NOMO-1 (cell line): ENCODE measurements at regions not wholly inside any gene's neighbourhood (a gene's known extent, or its start where the extent isn't known, plus 50 kb on each side); places are given as distances from the start of the nearest gene placed in this dataset.
"Not testable (repeated sequence)": the region's sequence is repeated elsewhere in the genome, so short reads cannot be mapped to it uniquely, and the experiment has no call there.

Experiments
- DNase-seq, 2 experiments: peaks; one replicate each; lab custom pipeline; 2025; ENCODE audit not compliant: unreplicated experiment in 2 of 2; lab: John Stamatoyannopoulos, UW

- DNase-seq: no peak
Observed at GRCh38 chr3:95775486-95776094, 1038.8 kb upstream of the EPHA6 start.

GRCh38 chr3:95781598-95781997 lies 1032.8 kb upstream of the EPHA6 start:
- DNase-seq: no peak

GRCh38 chr3:95789111-95789510 lies 1025.3 kb upstream of the EPHA6 start:
- DNase-seq: no peak

- no peak for DNase-seq
Observed at GRCh38 chr3:95797081-95797480, 1017.3 kb upstream of the EPHA6 start.

GRCh38 chr3:95798628-95799027 lies 1015.8 kb upstream of the EPHA6 start:
- DNase-seq: no peak

GRCh38 chr3:95810462-95810861 lies 1003.9 kb upstream of the EPHA6 start:
- no peak for DNase-seq

- DNase-seq: no peak
Observed at GRCh38 chr3:95813244-95813643, 1001.1 kb upstream of the EPHA6 start.

DNA sequence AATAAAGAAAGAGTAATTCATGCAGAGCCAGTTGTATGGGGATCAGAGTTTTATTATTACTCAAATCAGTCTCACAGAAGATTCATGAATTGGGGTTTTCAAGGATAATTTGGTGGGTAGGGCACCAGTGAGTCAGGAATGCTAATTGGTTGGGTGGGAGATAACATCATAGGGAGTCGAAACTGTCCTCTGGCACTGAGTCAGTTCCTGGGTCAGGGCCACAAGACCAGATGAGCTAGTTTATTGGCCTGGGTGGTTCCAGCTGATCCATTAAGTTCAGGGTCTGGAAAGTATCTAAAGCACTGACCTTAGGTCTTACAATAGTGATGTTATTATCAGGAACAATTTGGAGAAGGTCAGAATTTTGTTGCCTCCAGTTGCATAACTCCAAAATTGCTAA lies 998.6 kb upstream of the EPHA6 start:
- DNase-seq: no peak

- no peak for DNase-seq
Observed at GRCh38 chr3:95826419-95826818, 988.0 kb upstream of the EPHA6 start.

DNA sequence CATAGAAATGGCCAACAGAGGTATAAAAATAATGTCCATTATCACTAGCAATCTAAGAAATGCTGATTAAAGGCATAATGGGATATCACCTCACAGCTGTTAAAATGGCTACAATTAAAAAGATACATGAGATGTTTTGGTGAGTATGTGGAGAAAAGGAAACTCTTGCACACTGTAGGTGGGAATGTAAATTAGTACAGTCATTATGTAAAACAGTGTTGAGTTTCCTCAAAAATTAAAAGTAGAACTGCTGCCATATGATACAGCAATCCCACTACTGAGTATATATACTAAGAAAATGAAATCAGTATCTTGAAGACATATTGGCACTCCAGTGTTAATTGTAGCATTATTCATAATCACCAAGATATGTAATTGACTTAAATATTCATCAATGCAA lies 982.2 kb upstream of the EPHA6 start:
- DNase-seq: no peak

GRCh38 chr3:95860628-95861027 lies 953.8 kb upstream of the EPHA6 start:
- DNase-seq: not testable (repeated sequence)

DNA sequence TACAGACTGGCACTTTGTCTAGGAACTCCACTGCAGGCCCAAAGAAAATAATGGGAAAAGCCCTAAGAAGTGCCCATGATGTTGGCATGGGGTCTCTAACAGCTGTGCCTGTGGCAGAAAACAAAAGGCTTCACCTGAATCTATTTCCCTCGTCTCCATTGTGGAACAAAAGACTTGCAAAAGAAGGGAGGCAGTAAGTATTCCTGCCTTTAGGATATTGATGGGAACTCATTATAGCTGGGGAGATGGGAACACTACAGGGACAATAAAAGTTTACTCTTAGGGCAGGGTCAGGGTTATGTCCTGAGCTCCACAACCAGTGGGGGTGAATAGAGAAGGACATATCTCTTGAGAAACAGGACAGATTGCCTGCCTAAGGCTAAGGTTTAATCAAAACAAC lies 930.6 kb upstream of the EPHA6 start:
- DNase-seq: no peak

DNA sequence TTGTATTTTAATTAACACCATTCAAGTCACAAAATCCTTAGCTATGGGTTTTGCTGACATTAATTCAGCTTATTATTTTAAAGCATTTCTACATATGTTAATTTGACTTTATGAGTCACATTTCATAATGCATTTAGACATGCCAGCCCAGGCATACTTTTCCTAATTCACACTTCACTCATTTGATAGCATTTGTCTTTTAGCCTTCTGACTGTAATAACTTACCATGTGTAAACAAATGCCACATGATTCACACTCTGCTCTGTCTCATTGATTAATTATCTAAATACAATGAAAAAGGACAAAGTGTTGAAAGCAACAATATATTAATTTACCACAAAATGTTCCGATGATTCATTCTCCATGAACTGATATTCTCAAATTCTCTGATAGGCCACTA lies 927.8 kb upstream of the EPHA6 start:
- DNase-seq: no peak

DNA sequence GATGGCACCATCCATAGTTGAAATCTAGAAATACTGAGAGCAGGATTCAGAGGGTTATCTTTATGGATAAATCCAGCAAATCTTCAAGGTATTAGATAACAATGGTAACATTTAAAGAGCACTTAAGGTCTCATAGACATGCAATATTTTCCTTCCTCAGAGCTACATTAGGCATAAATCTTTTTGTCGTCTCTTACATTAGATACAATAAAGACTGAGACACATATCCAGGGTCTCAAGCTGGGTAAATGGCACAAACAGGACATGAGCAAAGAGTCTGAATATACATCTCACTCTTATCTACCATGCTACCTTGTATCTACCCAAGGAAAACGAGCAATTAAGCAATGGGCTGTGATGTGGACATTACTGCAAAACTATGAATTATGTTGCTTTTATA lies 927.3 kb upstream of the EPHA6 start:
- DNase-seq: no peak

DNA sequence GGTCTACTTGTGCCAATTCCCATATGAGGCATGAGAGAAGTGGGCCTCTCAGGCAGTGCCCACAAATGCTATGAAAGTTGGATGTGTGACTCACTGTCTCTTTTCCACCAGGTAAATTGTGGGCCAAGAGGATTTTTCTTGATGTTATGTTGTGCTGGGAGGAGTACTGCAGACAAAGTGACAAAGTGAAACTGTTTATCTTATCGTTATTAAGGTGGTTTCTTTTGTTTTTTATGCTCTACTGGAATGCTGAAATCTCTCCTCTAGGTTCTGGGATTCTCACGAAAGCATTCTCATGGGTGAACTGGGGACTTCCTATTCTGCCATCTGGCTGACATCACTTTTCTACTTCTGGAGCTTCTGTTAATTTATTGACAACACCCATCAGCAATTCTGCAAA lies 919.6 kb upstream of the EPHA6 start:
- no peak for DNase-seq

GRCh38 chr3:95899494-95899893 lies 914.9 kb upstream of the EPHA6 start:
- no peak for DNase-seq

GRCh38 chr3:95899911-95900310 lies 914.5 kb upstream of the EPHA6 start:
- DNase-seq: no peak

DNA sequence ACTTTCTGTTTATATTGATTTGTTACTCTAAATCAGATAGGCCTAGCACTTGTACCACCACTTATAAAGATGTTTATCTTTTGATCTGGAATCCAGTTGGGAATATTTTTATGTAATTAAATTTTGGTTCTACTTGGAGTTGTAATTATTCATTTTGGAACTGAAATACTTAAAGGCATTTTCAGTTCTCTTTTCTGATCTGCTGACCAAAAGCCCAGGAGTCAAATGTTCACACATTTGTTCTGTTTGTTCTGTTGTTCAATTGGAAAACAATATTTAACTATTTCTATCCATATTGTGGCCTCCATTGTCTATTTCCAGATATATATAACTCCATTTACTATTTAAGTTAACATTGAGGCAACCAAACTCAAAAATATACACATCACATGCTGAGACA lies 912.4 kb upstream of the EPHA6 start:
- DNase-seq: no peak

- no peak for DNase-seq
Observed at GRCh38 chr3:95905182-95905581, 909.2 kb upstream of the EPHA6 start.

- no peak for DNase-seq
Observed at GRCh38 chr3:95911767-95912166, 902.6 kb upstream of the EPHA6 start.

DNA sequence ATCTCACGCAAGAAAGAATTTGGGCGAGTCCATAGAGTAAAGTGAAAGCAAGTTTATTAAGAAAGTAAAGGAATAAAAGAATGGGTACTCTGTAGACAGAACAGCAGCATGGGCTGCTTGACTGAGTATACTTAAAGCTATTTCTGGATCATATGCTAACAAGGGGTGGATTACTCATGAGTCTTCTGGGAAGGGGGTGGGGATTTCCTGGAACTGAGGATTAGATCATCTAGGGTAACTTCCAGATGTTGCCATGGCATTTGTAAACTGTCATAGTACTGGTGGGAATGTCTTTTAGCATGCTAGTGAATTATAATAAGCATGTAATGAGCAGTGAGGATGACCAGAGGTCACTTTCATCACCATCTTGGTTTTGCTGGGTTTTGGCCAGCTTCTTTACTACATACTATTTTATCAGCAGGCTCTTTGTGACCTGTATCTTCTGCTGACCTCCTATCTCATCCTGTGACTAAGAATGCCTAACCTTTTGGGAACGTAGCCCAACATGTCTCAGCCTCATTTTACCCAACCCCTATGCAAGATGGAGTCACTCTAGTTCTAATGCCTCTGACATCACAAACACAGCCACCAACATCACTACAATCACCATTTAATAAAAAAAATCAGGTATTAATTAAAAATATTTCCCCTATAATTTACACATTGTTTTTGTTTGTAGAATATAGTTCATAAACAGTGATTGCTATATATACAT lies 890.7 kb upstream of the EPHA6 start:
- DNase-seq: no peak

DNA sequence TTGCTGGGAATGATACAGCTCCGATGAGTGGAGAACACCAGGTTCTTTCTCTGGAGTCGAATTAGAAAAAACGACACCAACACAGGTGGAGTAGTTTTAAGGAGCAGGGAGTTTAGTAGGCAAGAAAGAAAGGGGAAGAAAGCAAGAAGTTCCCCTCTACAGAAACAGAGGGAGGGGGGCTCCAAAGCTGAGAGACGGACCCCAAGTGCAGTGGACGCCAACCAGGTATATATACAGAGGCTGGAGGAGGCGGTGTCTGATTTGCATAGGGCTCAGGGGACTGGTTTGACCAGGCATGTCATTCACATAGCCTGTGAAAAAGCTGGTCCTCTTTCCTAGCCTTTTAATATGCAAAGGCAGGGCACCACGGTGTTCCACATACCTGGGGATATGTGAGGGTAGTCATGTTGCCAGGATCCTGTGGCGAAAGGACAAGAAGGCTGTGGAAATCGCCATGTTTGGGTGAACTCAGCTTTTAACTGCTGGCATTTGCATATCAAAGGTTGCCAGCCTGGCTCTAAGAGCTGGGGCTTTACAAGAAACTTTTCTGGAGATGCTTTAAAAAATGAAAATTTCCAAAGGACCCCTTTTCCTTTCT lies 887.4 kb upstream of the EPHA6 start:
- no peak for DNase-seq
